ENCODE measurements at regions not wholly inside any gene's neighbourhood (a gene's known extent, or its start where the extent isn't known, plus 50 kb on each side); places are given as distances from the start of the nearest gene placed in this dataset.

- no peak for TF ChIP-seq CTCF (IDR thresholded peaks at IDR 0.05; ENCODE audit: insufficient read depth, low read depth, low read length)
- TF ChIP-seq EZH2 (IDR thresholded peaks at IDR 0.05; ENCODE audit: insufficient read depth, low read length) = no peak
Measured at GRCh38 chr15:56538901-56539545, 74.1 kb upstream of the MNS1 start.
